ENCODE measurements at regions not wholly inside any gene's neighbourhood (a gene's known extent, or its start where the extent isn't known, plus 50 kb on each side); places are given as distances from the start of the nearest gene placed in this dataset.
"Not testable (repeated sequence)": the region's sequence is repeated elsewhere in the genome, so short reads cannot be mapped to it uniquely, and the experiment has no call there.

GRCh38 chr4:91729851-91730250 is 573.9 kb upstream of the GRID2 start:
- Histone ChIP-seq H3K27ac (ENCODE audit: low read depth, low read length) (no peak overlapping the region), H2BK120ac (ENCODE audit: low read depth, low read length) (no peak overlapping the region), H3K27me3 (ENCODE audit: insufficient read depth, low read length, poor library complexity) (no peaks in the 10 kb centered on the region), H3K23ac (ENCODE audit: low read length) (no peak overlapping the region), H3K4me2 (ENCODE audit: low read length) (no peak overlapping the region), H3K4ac (ENCODE audit: low read depth, low read length) (no peak overlapping the region), H2BK5ac (ENCODE audit: low read length) (no peak overlapping the region), H2BK15ac (replicated peaks; ENCODE audit: low read depth) (no peak overlapping the region), H3K79me2 (ENCODE audit: control insufficient read depth, insufficient read depth, low read length) (no peaks in the 10 kb centered on the region), H3K9ac (ENCODE audit: low read length) (no peak overlapping the region), H3K56ac (ENCODE audit: low read length) (no peak overlapping the region), H4K5ac (ENCODE audit: low read length) (no peak overlapping the region), H3K4me3 (ENCODE audit: low read length) (no peak overlapping the region), H3K18ac (ENCODE audit: low read length) (no peak overlapping the region), H3K4me1 (ENCODE audit: control insufficient read depth, low read depth, low read length) (no peaks in the 10 kb centered on the region), H2AK5ac (ENCODE audit: low read length) (no peak overlapping the region), H3K36me3 (ENCODE audit: control insufficient read depth, insufficient read depth, low read length) (no peaks in the 10 kb centered on the region), H3K79me1 (ENCODE audit: low read length) (no peaks in the 10 kb centered on the region), H4K8ac (ENCODE audit: low read depth, low read length) (no peak overlapping the region)
- DNase-seq: no peak
- no CpG with 5 or more reads among the region's 2 CpGs for WGBS (ENCODE audit: extremely low coverage, insufficient coverage, low lambda C conversion rate)

GRCh38 chr4:91734682-91735081 is 569.1 kb upstream of the GRID2 start:
- H2BK5ac ChIP-seq (ENCODE audit: low read length): no peak overlapping the region
- no peak overlapping the region for H3K4me3 ChIP-seq (ENCODE audit: low read length)
- no CpG with 5 or more reads among the region's 1 CpG for WGBS (ENCODE audit: extremely low coverage, insufficient coverage, low lambda C conversion rate)
- H2BK15ac ChIP-seq (replicated peaks; ENCODE audit: low read depth): no peak overlapping the region
- H3K18ac ChIP-seq (ENCODE audit: low read length): no peak overlapping the region
- no peak overlapping the region for H2AK5ac ChIP-seq (ENCODE audit: low read length)
- no peaks in the 10 kb centered on the region for H3K36me3 ChIP-seq (ENCODE audit: control insufficient read depth, insufficient read depth, low read length)
- H3K4me1 ChIP-seq (ENCODE audit: control insufficient read depth, low read depth, low read length): no peaks in the 10 kb centered on the region
- H3K56ac ChIP-seq (ENCODE audit: low read length): no peak overlapping the region
- H4K8ac ChIP-seq (ENCODE audit: low read depth, low read length): no peak overlapping the region
- H3K4me2 ChIP-seq (ENCODE audit: low read length): no peak overlapping the region
- no peaks in the 10 kb centered on the region for H3K27me3 ChIP-seq (ENCODE audit: insufficient read depth, low read length, poor library complexity)
- no peaks in the 10 kb centered on the region for H3K79me1 ChIP-seq (ENCODE audit: low read length)
- no peak overlapping the region for H3K27ac ChIP-seq (ENCODE audit: low read depth, low read length)
- no peaks in the 10 kb centered on the region for H3K79me2 ChIP-seq (ENCODE audit: control insufficient read depth, insufficient read depth, low read length)
- H3K23ac ChIP-seq (ENCODE audit: low read length): no peak overlapping the region
- no peak for DNase-seq
- no peak overlapping the region for H3K4ac ChIP-seq (ENCODE audit: low read depth, low read length)
- H2BK120ac ChIP-seq (ENCODE audit: low read depth, low read length): no peak overlapping the region
- no peak overlapping the region for H4K5ac ChIP-seq (ENCODE audit: low read length)
- H3K9ac ChIP-seq (ENCODE audit: low read length): no peak overlapping the region

GRCh38 chr4:91738831-91739230 is 564.9 kb upstream of the GRID2 start:
- H2BK15ac ChIP-seq (replicated peaks; ENCODE audit: low read depth); H2AK5ac ChIP-seq (ENCODE audit: low read length); DNase-seq: not testable (repeated sequence)

GRCh38 chr4:91746551-91746950 is 557.2 kb upstream of the GRID2 start:
- no peaks in the 10 kb centered on the region for H3K79me2 ChIP-seq (ENCODE audit: control insufficient read depth, insufficient read depth, low read length)
- H3K36me3 ChIP-seq (ENCODE audit: control insufficient read depth, insufficient read depth, low read length): no peaks in the 10 kb centered on the region
- no peak overlapping the region for H4K5ac ChIP-seq (ENCODE audit: low read length)
- H3K4me2 ChIP-seq (ENCODE audit: low read length): no peak overlapping the region
- H3K4me3 ChIP-seq (ENCODE audit: low read length): no peak overlapping the region
- H3K27ac ChIP-seq (ENCODE audit: low read depth, low read length): no peak overlapping the region
- DNase-seq: peak; percentile 26
- no peak overlapping the region for H3K4ac ChIP-seq (ENCODE audit: low read depth, low read length)
- no peak overlapping the region for H2AK5ac ChIP-seq (ENCODE audit: low read length)
- H3K56ac ChIP-seq (ENCODE audit: low read length): no peak overlapping the region
- no peak overlapping the region for H3K9ac ChIP-seq (ENCODE audit: low read length)
- H3K23ac ChIP-seq (ENCODE audit: low read length): no peak overlapping the region
- H3K18ac ChIP-seq (ENCODE audit: low read length): no peak overlapping the region
- no peaks in the 10 kb centered on the region for H3K4me1 ChIP-seq (ENCODE audit: control insufficient read depth, low read depth, low read length)
- H2BK120ac ChIP-seq (ENCODE audit: low read depth, low read length): no peak overlapping the region
- H2BK15ac ChIP-seq (replicated peaks; ENCODE audit: low read depth): no peak overlapping the region
- H3K27me3 ChIP-seq (ENCODE audit: insufficient read depth, low read length, poor library complexity): no peaks in the 10 kb centered on the region
- no peak overlapping the region for H2BK5ac ChIP-seq (ENCODE audit: low read length)
- no peak overlapping the region for H4K8ac ChIP-seq (ENCODE audit: low read depth, low read length)
- no peaks in the 10 kb centered on the region for H3K79me1 ChIP-seq (ENCODE audit: low read length)
- WGBS (ENCODE audit: extremely low coverage, insufficient coverage, low lambda C conversion rate): no CpG with 5 or more reads among the region's 3 CpGs

More at GRCh38 chr4:91738831-91739230, 564.9 kb upstream of the GRID2 start:
- H3K4me3 ChIP-seq (ENCODE audit: low read length); H3K23ac ChIP-seq (ENCODE audit: low read length); H4K5ac ChIP-seq (ENCODE audit: low read length); H3K4ac ChIP-seq (ENCODE audit: low read depth, low read length); H3K79me1 ChIP-seq (ENCODE audit: low read length); H3K27ac ChIP-seq (ENCODE audit: low read depth, low read length); H3K18ac ChIP-seq (ENCODE audit: low read length); H3K9ac ChIP-seq (ENCODE audit: low read length); H3K4me2 ChIP-seq (ENCODE audit: low read length); H3K27me3 ChIP-seq (ENCODE audit: insufficient read depth, low read length, poor library complexity); H3K56ac ChIP-seq (ENCODE audit: low read length); H2BK120ac ChIP-seq (ENCODE audit: low read depth, low read length); H3K79me2 ChIP-seq (ENCODE audit: control insufficient read depth, insufficient read depth, low read length); H4K8ac ChIP-seq (ENCODE audit: low read depth, low read length); H3K4me1 ChIP-seq (ENCODE audit: control insufficient read depth, low read depth, low read length); H2BK5ac ChIP-seq (ENCODE audit: low read length); H3K36me3 ChIP-seq (ENCODE audit: control insufficient read depth, insufficient read depth, low read length): not testable (repeated sequence)

GRCh38 chr4:91751961-91752360 is 551.8 kb upstream of the GRID2 start:
- Histone ChIP-seq H3K4me2 (ENCODE audit: low read length) (no peak overlapping the region), H4K8ac (ENCODE audit: low read depth, low read length) (no peak overlapping the region), H3K79me1 (ENCODE audit: low read length) (no peaks in the 10 kb centered on the region), H2AK5ac (ENCODE audit: low read length) (no peak overlapping the region), H3K27ac (ENCODE audit: low read depth, low read length) (no peak overlapping the region), H2BK5ac (ENCODE audit: low read length) (no peak overlapping the region), H3K36me3 (ENCODE audit: control insufficient read depth, insufficient read depth, low read length) (no peaks in the 10 kb centered on the region), H3K79me2 (ENCODE audit: control insufficient read depth, insufficient read depth, low read length) (no peaks in the 10 kb centered on the region), H3K4me1 (ENCODE audit: control insufficient read depth, low read depth, low read length) (no peaks in the 10 kb centered on the region), H3K4ac (ENCODE audit: low read depth, low read length) (no peak overlapping the region), H3K56ac (ENCODE audit: low read length) (no peak overlapping the region), H3K18ac (ENCODE audit: low read length) (no peak overlapping the region), H3K27me3 (ENCODE audit: insufficient read depth, low read length, poor library complexity) (no peaks in the 10 kb centered on the region), H3K23ac (ENCODE audit: low read length) (no peak overlapping the region), H2BK120ac (ENCODE audit: low read depth, low read length) (no peak overlapping the region), H2BK15ac (replicated peaks; ENCODE audit: low read depth) (no peak overlapping the region), H3K4me3 (ENCODE audit: low read length) (no peak overlapping the region), H4K5ac (ENCODE audit: low read length) (no peak overlapping the region), H3K9ac (ENCODE audit: low read length) (no peak overlapping the region)
- no CpG with 5 or more reads among the region's 1 CpG for WGBS (ENCODE audit: extremely low coverage, insufficient coverage, low lambda C conversion rate)
- DNase-seq: no peak

- Histone ChIP-seq H4K5ac (ENCODE audit: low read length) (no peak overlapping the region), H3K27me3 (ENCODE audit: insufficient read depth, low read length, poor library complexity) (no peaks in the 10 kb centered on the region), H3K79me1 (ENCODE audit: low read length) (no peaks in the 10 kb centered on the region), H3K4me1 (ENCODE audit: control insufficient read depth, low read depth, low read length) (no peaks in the 10 kb centered on the region), H4K8ac (ENCODE audit: low read depth, low read length) (no peak overlapping the region), H3K79me2 (ENCODE audit: control insufficient read depth, insufficient read depth, low read length) (no peaks in the 10 kb centered on the region), H3K4ac (ENCODE audit: low read depth, low read length) (no peak overlapping the region), H2BK120ac (ENCODE audit: low read depth, low read length) (no peak overlapping the region), H3K4me2 (ENCODE audit: low read length) (no peak overlapping the region), H3K9ac (ENCODE audit: low read length) (no peak overlapping the region), H3K18ac (ENCODE audit: low read length) (no peak overlapping the region), H3K56ac (ENCODE audit: low read length) (no peak overlapping the region), H2BK5ac (ENCODE audit: low read length) (no peak overlapping the region), H2BK15ac (replicated peaks; ENCODE audit: low read depth) (no peak overlapping the region), H3K27ac (ENCODE audit: low read depth, low read length) (no peak overlapping the region), H3K36me3 (ENCODE audit: control insufficient read depth, insufficient read depth, low read length) (no peaks in the 10 kb centered on the region), H3K4me3 (ENCODE audit: low read length) (no peak overlapping the region), H3K23ac (ENCODE audit: low read length) (no peak overlapping the region), H2AK5ac (ENCODE audit: low read length) (no peak overlapping the region)
- no CpG with 5 or more reads among the region's 2 CpGs for WGBS (ENCODE audit: extremely low coverage, insufficient coverage, low lambda C conversion rate)
- DNase-seq: no peak
Measured at GRCh38 chr4:91754716-91755115, 549.0 kb upstream of the GRID2 start.

Data from mesendoderm (in vitro differentiated cells).